ENCODE measurements at regions not wholly inside any gene's neighbourhood (a gene's known extent, or its start where the extent isn't known, plus 50 kb on each side); places are given as distances from the start of the nearest gene placed in this dataset.
"Not testable (repeated sequence)": the region's sequence is repeated elsewhere in the genome, so short reads cannot be mapped to it uniquely, and the experiment has no call there.

DNA sequence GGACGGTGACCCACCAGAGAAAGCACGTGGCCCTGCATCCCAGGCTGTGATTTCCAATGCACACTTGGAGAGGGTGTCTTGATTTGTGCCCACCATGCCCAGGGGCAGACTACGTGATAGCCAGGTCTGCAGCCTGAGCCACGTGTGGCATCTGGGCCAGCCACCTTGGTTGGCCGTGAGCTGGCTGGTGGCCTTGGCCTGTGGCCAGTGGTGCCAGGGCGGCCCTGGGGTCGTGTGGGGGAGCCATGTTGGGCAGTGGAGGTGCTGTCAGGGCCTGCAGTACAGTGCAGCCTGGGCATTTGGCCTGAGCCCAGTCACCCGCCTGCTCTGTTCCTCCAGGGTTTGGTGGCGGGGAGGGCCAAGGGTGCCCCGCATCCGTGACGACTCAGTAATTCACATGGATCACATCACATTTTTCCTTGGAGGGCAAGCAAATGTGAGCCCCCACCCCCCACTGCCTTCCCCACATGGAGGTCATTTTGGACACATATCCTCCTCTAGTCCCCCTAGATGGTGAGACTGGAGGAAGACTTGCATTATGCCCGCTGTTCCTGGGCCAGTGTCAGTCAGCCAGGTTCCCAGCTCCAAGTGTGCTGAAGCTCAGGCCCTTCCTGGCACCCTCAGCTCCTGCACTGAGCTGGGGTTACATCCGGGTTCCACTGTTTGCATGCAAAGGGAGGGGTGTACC is 201.4 kb downstream of the UBE3A start:
- DNase-seq = no peak

DNA sequence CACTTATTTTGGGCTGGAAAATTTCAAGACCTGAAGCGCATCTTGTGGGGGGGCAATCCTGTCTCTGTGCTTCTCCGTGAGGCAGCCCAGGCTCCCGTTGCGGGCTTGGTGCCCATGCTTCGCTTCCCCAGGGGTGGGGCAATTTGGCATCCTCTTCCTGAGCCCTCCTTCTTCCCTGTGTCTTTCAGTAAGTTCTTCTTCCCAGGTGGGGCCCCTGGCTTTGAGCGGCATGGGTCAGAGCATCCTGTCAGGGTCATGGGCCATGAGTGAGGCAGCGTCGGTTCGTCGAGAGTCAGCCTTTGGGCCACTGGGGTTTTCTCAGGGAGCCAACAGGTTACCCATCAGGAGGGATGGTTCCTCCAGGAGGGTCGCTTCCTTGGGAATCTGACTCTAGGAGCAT is 200.7 kb downstream of the UBE3A start:
- DNase-seq = peak; percentile 3

- peak; percentile 1 for DNase-seq
These were observed 199.9 kb downstream of the UBE3A start for GRCh38 chr15:25238716-25239470.

- no peak for DNase-seq
These were observed 199.1 kb downstream of the UBE3A start for GRCh38 chr15:25239471-25240345.

GRCh38 chr15:25240461-25241021 is 198.3 kb downstream of the UBE3A start:
- peak; percentile 1 for DNase-seq

- DNase-seq = peak; percentile 1
These were observed 197.5 kb downstream of the UBE3A start for GRCh38 chr15:25241241-25241801.

GRCh38 chr15:25242166-25242879 is 196.5 kb downstream of the UBE3A start:
- DNase-seq = peak; percentile 2

DNA sequence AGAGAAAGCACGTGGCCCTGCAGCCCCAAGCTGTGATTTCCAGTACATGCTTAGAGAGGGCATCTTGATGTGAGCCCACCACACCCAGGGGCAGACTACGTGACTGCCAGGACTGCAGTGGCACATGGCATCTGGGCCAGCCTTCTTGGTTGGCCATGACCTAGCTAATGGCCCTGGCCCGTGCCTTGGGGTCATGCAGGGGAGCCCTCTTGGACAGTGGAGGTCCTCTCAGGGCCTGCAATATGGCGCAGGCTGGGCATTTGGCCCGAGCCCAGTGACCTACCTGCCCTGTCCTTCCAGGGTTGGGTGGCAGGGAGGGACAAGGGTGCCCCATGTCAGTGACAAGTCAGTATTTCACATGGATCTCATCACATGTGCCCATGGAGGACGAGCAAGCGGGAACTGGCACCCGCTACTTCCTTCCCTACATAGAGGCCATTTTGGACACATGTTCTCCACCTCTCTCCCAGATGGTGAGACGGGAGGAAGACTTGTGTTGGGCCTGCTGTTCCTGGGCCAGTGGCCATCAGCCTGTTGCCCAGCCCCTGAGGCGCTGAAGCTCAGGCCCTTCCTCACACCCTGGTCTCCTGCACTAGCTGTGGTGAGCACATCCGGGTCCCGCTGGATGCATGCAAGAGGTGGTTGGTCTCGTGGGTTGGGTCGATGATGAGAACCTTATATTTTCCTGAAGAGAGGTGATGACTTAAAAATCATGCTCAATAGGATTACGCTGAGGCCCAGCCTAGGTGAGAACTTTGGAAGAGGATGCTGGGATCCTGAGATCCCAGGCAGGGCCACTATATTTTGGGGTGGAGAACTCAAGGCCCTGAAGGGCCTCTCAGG is 195.6 kb downstream of the UBE3A start:
- DNase-seq = no peak

DNA sequence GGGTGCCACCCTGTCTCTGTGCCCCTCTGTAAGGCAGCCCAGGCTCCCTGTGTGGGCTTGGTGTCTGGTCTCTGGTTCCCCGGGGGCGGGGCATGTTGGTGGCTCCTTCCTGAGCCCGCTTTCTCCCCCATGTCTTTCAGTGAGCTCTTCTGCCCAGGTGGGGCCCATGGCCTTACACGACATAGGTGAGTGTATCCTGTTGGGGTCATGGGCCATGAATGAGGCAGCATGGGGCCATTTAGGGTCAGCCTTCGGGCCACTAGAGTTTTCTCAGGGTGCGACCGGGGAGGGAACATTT is 195.1 kb downstream of the UBE3A start:
- DNase-seq = no peak

DNA sequence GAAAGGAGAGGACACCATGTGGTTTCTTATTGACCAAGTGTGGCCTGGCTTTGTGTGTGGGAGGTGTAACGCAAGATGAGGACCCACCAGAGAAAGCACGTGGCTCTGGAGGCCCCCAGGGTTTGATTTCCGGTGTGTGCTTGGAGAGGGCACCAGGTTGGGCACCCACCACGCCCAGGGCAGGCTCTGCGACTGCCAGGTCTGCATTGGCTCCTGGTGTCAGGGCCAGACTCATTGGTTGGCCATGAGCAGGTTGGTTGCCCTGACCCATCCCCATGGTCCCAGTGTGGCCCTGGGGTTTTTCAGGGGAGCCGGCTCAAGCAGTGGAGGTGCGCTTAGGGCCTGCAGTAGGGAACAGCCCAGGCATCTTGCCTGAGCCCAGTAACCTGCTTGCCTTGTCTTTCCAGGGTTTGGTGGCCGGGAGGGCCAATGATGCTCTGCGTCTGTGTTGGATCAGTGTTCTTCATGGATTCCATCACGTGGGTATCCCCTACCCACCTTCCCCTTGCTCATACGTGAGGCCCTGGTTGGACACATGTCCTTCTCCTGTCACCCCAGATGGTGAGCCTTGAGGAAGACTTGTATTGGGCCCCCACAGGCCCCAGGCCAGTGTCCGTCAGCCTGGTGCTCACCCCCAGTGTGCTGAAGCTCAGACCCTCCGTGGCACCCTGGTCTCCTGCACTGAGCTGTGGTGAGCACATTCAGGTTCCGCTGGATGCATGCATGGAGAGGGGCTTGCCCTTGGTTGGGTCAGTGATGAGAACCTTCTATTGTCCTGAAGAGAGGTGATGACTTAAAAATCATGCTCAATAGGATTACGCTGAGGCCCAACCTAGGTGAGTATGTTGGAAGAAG is 193.9 kb downstream of the UBE3A start:
- DNase-seq = no peak

- DNase-seq = no peak
These were observed 192.8 kb downstream of the UBE3A start for GRCh38 chr15:25245801-25246622.

DNA sequence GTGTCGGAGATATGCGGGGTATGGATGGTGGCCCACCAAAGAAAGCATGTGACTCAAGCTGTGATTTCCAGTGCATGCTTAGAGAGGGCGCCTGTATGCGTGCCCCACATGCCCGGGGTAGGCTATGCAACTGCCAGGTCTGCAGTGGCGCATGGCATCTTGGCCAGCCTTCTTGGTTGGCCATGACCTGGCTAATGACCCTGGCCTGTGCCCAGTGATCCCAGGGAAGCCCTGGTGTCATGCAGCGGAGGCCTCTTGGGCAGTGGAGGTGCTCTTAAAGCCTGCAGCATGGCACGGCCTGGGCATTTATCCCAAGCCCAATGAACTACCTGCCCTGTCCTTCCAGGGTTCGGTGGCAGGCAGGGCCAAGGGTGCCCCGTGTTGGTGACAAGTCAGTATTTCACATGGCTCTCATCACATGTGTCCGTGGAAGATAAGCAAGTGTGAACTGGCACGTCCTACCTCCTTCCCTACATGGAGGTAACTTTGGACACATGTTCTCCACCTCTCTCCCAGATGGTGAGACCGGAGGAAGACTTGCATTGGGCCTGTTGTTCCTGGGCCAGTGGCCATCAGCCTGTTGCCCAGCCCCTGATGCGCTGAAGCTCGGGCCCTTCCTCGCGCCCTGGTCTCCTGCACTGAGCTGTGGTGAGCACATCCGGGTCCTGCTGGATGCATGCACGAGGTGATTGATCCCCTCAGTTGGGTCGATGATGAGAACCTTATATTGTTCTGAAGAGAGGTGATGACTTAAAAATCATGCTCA is 192.0 kb downstream of the UBE3A start:
- no peak for DNase-seq

DNA sequence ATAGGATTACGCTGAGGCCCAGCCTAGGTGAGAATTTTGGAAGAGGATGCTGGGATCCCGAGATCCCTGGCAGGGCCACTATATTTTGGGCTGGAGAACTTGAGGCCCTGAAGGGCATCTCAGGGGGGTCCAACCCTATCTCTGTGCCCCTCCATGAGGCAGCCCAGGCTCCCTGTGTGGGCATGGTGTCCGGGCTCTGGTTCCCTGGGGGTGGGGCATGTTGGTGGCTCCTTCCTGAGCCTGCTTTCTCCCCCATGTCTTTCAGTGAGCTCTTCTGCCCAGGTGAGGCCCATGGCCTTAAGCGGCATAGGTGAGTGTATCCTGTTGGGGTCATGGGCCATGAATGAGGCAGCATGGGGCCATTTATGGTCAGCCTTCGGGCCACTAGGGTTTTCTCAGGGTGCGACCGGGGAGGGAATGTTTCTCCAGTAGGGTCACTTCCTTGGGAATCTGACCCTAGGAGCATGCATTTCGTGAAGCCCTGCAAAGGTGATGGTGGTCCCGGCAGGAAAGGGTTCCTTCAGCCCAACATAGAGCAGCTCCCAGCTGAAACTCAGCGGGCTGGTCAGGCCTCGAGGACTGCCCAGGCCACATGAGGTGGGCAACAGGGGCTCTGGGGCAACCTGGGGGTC is 191.3 kb downstream of the UBE3A start:
- DNase-seq = no peak

DNA sequence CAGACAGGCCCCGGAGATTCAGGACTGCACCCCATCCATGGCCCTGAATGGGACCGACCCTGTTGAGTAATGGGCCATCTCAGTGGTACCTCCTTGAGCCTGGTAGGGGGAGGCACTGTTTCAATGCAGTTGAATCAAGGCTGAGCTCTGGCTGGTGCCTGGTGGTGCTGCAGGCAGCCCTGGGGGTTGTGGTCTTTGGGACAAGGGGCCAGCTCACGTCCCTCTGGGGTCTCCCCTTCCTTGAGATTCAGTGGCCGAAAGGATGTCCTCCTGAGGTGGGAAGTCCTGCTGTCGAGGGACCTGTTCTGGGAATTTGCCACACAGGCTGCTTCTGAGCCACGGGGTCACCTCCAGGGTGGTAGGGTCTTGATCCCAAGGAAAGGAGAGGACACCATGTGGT is 190.7 kb downstream of the UBE3A start:
- DNase-seq = not testable (repeated sequence)

DNA sequence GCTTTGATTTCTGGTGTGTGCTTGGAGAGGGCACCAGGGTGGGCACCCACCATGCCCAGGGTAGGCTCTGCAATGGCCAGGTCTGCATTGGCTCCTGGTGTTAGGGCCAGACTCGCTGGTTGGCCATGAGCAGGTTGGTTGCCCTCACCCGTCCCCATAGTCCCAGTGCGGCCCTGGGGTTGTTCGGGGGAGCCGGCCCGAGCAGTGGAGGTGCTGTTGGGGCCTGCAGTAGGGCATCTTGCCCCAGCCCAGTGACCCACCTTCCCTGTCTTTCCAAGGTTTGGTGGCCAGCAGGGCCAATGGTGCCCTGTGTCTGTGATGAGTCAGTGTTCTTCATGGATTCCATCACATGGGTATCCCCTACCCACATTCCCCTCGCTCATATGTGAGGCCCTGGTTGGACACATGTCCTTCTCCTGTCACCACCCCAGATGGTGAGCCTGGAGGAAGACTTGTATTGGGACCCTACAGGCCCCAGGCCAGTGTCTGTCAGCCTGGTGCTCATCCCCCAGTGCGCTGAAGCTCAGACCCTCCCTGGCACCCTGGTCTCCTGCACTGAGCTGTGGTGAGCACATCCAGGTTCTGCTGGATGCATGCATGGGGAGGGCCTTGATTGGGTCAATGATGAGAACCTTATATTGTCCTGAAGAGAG is 190.1 kb downstream of the UBE3A start:
- no peak for DNase-seq

DNA sequence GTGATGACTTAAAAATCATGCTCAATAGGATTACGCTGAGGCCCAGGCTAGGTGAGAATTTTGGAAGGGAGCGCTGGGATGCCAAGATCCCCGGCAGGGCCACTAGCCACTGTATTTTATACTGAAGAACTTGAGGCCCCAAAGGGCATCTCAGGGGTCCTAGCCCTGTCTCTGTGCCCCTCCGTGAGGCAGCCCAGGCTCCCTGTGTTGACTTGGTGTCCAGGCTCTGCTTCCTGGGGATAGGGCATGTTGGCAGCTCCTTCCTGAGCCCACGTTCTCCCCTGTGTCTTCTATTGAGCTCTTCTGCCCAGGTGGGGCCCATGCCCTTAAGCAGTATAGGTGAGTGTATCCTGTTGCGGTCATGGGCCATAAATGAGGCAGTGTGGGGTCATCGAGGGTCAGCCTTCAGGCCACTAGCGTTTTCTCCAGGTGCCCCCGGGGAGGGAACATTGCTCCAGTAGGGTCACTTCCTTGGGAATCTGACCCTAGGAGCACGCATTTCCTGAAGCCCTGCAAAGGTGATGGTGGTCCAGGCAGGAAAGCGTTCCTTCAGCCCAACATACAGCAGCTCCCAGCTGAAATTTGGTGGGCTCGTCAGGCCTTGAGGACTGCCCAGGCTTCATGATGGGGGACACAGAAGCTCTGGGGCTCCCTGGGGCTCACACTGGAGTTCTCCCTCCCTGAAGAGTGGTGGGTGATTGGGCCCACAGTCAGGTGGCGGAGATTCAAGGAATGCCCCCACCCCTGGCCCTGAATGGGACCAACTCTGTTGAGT is 189.4 kb downstream of the UBE3A start:
- no peak for DNase-seq
